ENCODE measurements at regions not wholly inside any gene's neighbourhood (a gene's known extent, or its start where the extent isn't known, plus 50 kb on each side); places are given as distances from the start of the nearest gene placed in this dataset.

- TF ChIP-seq POLR2A (IDR thresholded peaks at IDR 0.05) (no peak), CTCF (IDR thresholded peaks at IDR 0.05) (no peak)
Observed at GRCh38 chr2:239732666-239733010, 292.5 kb downstream of the NDUFA10 start.

Data from tibial nerve (tissue), 3 donors.